ENCODE measurements at regions not wholly inside any gene's neighbourhood (a gene's known extent, or its start where the extent isn't known, plus 50 kb on each side); places are given as distances from the start of the nearest gene placed in this dataset.

- TF ChIP-seq EP300 (IDR thresholded peaks at IDR 0.05) (no peak), CTCF (IDR thresholded peaks at IDR 0.05) (no peak), POLR2A (IDR thresholded peaks at IDR 0.05) (no peak)
- H3K4me1 ChIP-seq: no peaks in the 10 kb centered on the region
- no peak overlapping the region for H3K27ac ChIP-seq
- WGBS, 2 donors: 62 to 86% methylated on average over 1 of the region's 1 CpG
- H3K36me3 ChIP-seq: no peaks in the 10 kb centered on the region
- H3K27me3 ChIP-seq: no peaks in the 10 kb centered on the region
- no peak overlapping the region for H3K4me3 ChIP-seq
- H3K9me3 ChIP-seq: no peaks in the 10 kb centered on the region
- DNase-seq (ENCODE audit: low spot score in 2 of 2): no peak
Measured at GRCh38 chr10:62866941-62867340, 50.8 kb upstream of the EGR2 start.

- TF ChIP-seq CTCF (IDR thresholded peaks at IDR 0.05) (no peak), EP300 (IDR thresholded peaks at IDR 0.05) (no peak), POLR2A (IDR thresholded peaks at IDR 0.05) (no peak)
- Histone ChIP-seq H3K27ac (no peak overlapping the region), H3K27me3 (no peaks in the 10 kb centered on the region), H3K4me1 (no peaks in the 10 kb centered on the region), H3K36me3 (no peaks in the 10 kb centered on the region), H3K4me3 (no peak overlapping the region), H3K9me3 (no peaks in the 10 kb centered on the region)
- WGBS, 2 donors: 76 to 85% methylated on average over 2 of the region's 2 CpGs
- no peak for DNase-seq (ENCODE audit: low spot score in 2 of 2)
Measured at GRCh38 chr10:62866451-62866850, 50.3 kb upstream of the EGR2 start.

Measured in tibial nerve (tissue), 4 donors.